ENCODE measurements at regions not wholly inside any gene's neighbourhood (a gene's known extent, or its start where the extent isn't known, plus 50 kb on each side); places are given as distances from the start of the nearest gene placed in this dataset.

- TF ChIP-seq FOXK2 (IDR thresholded peaks at IDR 0.05), result no peak
- POLR2A ChIA-PET, result no interaction called here
- CTCF ChIA-PET, result no interaction called here
- DNase-seq (ENCODE audit: extremely low spot score), result no peak
Observed at GRCh38 chr2:173419506-173419905, 64.8 kb downstream of the CDCA7 start.

GRCh38 chr2:173424886-173425285 is 70.2 kb downstream of the CDCA7 start:
- no peak for DNase-seq (ENCODE audit: extremely low spot score)
- TF ChIP-seq ZNF384 (IDR thresholded peaks at IDR 0.05), result no peak
- TF ChIP-seq FOXA1 (IDR thresholded peaks at IDR 0.05), result no peak
- TF ChIP-seq LEF1 (IDR thresholded peaks at IDR 0.05; ENCODE audit: borderline replicate concordance), result no peak
- TF ChIP-seq FOXM1 (IDR thresholded peaks at IDR 0.05; ENCODE audit: borderline replicate concordance), result no peak
- no peak for TF ChIP-seq ARNT (IDR thresholded peaks at IDR 0.05)
- TF ChIP-seq TARDBP (IDR thresholded peaks at IDR 0.05), result no peak
- no peak for TF ChIP-seq FOXK2 (IDR thresholded peaks at IDR 0.05)
- TF ChIP-seq L3MBTL2 (conservative IDR thresholded peaks at IDR 0.05), result no peak
- TF ChIP-seq PKNOX1 (IDR thresholded peaks at IDR 0.05), result no peak
- TF ChIP-seq ELF4 (IDR thresholded peaks at IDR 0.05), result no peak
- TF ChIP-seq NFRKB (IDR thresholded peaks at IDR 0.05), result no peak
- no peak for TF ChIP-seq BHLHE40 (IDR thresholded peaks at IDR 0.05; ENCODE audit: borderline replicate concordance)
- TF ChIP-seq SP1 (IDR thresholded peaks at IDR 0.05), result no peak
- ChIA-PET POLR2A (no interaction called here), CTCF (no interaction called here)

- no peak for DNase-seq (ENCODE audit: extremely low spot score)
Observed at GRCh38 chr2:173427887-173428668, 73.4 kb downstream of the CDCA7 start.

GRCh38 chr2:173431191-173431590 is 76.5 kb downstream of the CDCA7 start:
- ChIA-PET POLR2A (no interaction called here), CTCF (no interaction called here)
- TF ChIP-seq CTBP1 (IDR thresholded peaks at IDR 0.05; ENCODE audit: borderline replicate concordance), result no peak
- no peak for TF ChIP-seq PKNOX1 (IDR thresholded peaks at IDR 0.05)
- TF ChIP-seq HDGF (IDR thresholded peaks at IDR 0.05; ENCODE audit: borderline replicate concordance), result no peak
- TF ChIP-seq ZNF384 (IDR thresholded peaks at IDR 0.05), result no peak
- no peak for TF ChIP-seq L3MBTL2 (conservative IDR thresholded peaks at IDR 0.05)
- TF ChIP-seq FOXK2 (IDR thresholded peaks at IDR 0.05), result no peak
- TF ChIP-seq SUZ12 (IDR thresholded peaks at IDR 0.05), result no peak
- DNase-seq (ENCODE audit: extremely low spot score), result no peak

More at GRCh38 chr2:173427887-173428668, 73.4 kb downstream of the CDCA7 start:
- ChIA-PET CTCF (interaction anchor here (0.7 kb wide), 1 partner anchor 218 kb away, joined by 3 read pairs; no protein-coding TSS in a partner anchor), POLR2A (no interaction called here)
- TF ChIP-seq FOXM1 (IDR thresholded peaks at IDR 0.05; ENCODE audit: borderline replicate concordance) (no peak), HDGF (IDR thresholded peaks at IDR 0.05; ENCODE audit: borderline replicate concordance) (no peak), BHLHE40 (IDR thresholded peaks at IDR 0.05; ENCODE audit: borderline replicate concordance) (no peak), ZNF384 (IDR thresholded peaks at IDR 0.05) (no peak), FOXA1 (IDR thresholded peaks at IDR 0.05) (no peak), ARNT (IDR thresholded peaks at IDR 0.05) (no peak), CTBP1 (IDR thresholded peaks at IDR 0.05; ENCODE audit: borderline replicate concordance) (no peak), LEF1 (IDR thresholded peaks at IDR 0.05; ENCODE audit: borderline replicate concordance) (no peak), FOXK2 (IDR thresholded peaks at IDR 0.05) (no peak), SP1 (IDR thresholded peaks at IDR 0.05) (no peak), NFRKB (IDR thresholded peaks at IDR 0.05) (no peak)

- TF ChIP-seq PKNOX1 (IDR thresholded peaks at IDR 0.05), result no peak
- no peak for TF ChIP-seq ARNT (IDR thresholded peaks at IDR 0.05)
- TF ChIP-seq ZNF384 (IDR thresholded peaks at IDR 0.05), result no peak
- TF ChIP-seq SUZ12 (IDR thresholded peaks at IDR 0.05), result no peak
- TF ChIP-seq NFRKB (IDR thresholded peaks at IDR 0.05), result no peak
- no peak for TF ChIP-seq HDGF (IDR thresholded peaks at IDR 0.05; ENCODE audit: borderline replicate concordance)
- no peak for TF ChIP-seq FOXM1 (IDR thresholded peaks at IDR 0.05; ENCODE audit: borderline replicate concordance)
- TF ChIP-seq LEF1 (IDR thresholded peaks at IDR 0.05; ENCODE audit: borderline replicate concordance), result no peak
- TF ChIP-seq CTBP1 (IDR thresholded peaks at IDR 0.05; ENCODE audit: borderline replicate concordance), result no peak
- TF ChIP-seq FOXA1 (IDR thresholded peaks at IDR 0.05), result no peak
- no peak for TF ChIP-seq ELF4 (IDR thresholded peaks at IDR 0.05)
- no peak for TF ChIP-seq L3MBTL2 (conservative IDR thresholded peaks at IDR 0.05)
- no peak for TF ChIP-seq TARDBP (IDR thresholded peaks at IDR 0.05)
- TF ChIP-seq SP1 (IDR thresholded peaks at IDR 0.05), result no peak
- no peak for TF ChIP-seq BHLHE40 (IDR thresholded peaks at IDR 0.05; ENCODE audit: borderline replicate concordance)
- TF ChIP-seq FOXK2 (IDR thresholded peaks at IDR 0.05), result no peak
- CTCF ChIA-PET, result no interaction called here
- DNase-seq (ENCODE audit: extremely low spot score), result no peak
- POLR2A ChIA-PET, result no interaction called here
Observed at GRCh38 chr2:173432049-173432754, 77.5 kb downstream of the CDCA7 start.
